ENCODE measurements at regions not wholly inside any gene's neighbourhood (a gene's known extent, or its start where the extent isn't known, plus 50 kb on each side); places are given as distances from the start of the nearest gene placed in this dataset.

- TF ChIP-seq, protein P1, sequence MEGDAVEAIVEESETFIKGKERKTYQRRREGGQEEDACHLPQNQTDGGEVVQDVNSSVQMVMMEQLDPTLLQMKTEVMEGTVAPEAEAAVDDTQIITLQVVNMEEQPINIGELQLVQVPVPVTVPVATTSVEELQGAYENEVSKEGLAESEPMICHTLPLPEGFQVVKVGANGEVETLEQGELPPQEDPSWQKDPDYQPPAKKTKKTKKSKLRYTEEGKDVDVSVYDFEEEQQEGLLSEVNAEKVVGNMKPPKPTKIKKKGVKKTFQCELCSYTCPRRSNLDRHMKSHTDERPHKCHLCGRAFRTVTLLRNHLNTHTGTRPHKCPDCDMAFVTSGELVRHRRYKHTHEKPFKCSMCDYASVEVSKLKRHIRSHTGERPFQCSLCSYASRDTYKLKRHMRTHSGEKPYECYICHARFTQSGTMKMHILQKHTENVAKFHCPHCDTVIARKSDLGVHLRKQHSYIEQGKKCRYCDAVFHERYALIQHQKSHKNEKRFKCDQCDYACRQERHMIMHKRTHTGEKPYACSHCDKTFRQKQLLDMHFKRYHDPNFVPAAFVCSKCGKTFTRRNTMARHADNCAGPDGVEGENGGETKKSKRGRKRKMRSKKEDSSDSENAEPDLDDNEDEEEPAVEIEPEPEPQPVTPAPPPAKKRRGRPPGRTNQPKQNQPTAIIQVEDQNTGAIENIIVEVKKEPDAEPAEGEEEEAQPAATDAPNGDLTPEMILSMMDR (IDR thresholded peaks at IDR 0.05; ENCODE audit: low read depth, low read length): no peak
- DNase-seq (ENCODE audit: extremely low read depth, low read depth): no peak
Measured at GRCh38 chr4:35216636-35217035, 1027.7 kb downstream of the ARAP2 start.

GRCh38 chr4:35217331-35217730, 1027.0 kb downstream of the ARAP2 start:
- TF ChIP-seq, protein P1 (IDR thresholded peaks at IDR 0.05; ENCODE audit: low read depth, low read length): no peak

DNA sequence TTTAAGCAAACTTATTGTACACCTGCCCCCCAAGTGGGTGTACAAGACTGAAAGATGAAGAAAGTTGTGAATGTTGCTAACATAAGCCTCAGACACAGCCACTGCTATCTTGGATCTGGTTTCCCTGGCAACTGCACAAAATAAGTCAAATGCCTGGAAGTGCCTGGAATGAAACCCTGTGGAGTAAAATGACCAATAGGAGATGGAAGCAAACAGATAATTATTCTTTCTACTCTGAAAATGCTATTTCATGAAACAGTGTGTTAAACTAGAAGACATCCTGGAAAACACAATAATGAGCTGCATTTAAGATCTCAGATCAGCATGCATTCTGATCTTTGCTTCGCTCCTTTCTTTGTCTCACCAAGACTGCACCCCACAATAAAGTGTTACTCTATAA, 1016.0 kb downstream of the ARAP2 start:
- TF ChIP-seq, protein P1 (IDR thresholded peaks at IDR 0.05; ENCODE audit: low read depth, low read length): no peak
- DNase-seq (ENCODE audit: extremely low read depth, low read depth): no peak

More at GRCh38 chr4:35217331-35217730, 1027.0 kb downstream of the ARAP2 start:
- no peak for DNase-seq (ENCODE audit: extremely low read depth, low read depth)

GRCh38 chr4:35229021-35229420, 1015.3 kb downstream of the ARAP2 start:
- no peak for DNase-seq (ENCODE audit: extremely low read depth, low read depth)
- TF ChIP-seq, protein P1 (IDR thresholded peaks at IDR 0.05; ENCODE audit: low read depth, low read length): no peak

DNA sequence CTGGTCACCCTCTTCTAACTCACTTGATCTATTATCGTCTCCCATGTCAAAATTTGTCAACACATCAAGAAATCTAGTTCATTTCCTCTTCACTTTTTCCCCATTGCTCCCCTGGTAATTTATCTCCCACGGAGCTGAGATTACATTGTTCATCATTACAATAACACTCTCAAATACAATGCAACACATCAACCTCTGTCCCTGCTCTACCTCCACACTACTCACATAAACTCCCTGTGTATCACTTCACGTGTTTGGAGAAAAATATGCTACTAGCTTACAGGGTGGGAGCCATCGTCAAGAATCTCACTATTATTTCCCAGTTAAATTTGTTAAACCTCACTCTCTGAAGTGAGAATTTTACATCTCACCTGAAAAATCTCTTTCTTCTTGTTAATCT, 1006.4 kb downstream of the ARAP2 start:
- TF ChIP-seq, protein P1 (IDR thresholded peaks at IDR 0.05; ENCODE audit: low read depth, low read length): no peak
- DNase-seq (ENCODE audit: extremely low read depth, low read depth): no peak

- TF ChIP-seq, protein P1 (IDR thresholded peaks at IDR 0.05; ENCODE audit: low read depth, low read length): no peak
- no peak for DNase-seq (ENCODE audit: extremely low read depth, low read depth)
Measured at GRCh38 chr4:35238793-35239192, 1005.5 kb downstream of the ARAP2 start.

GRCh38 chr4:35246493-35246892, 997.8 kb downstream of the ARAP2 start:
- DNase-seq (ENCODE audit: extremely low read depth, low read depth): no peak
- TF ChIP-seq, protein P1 (IDR thresholded peaks at IDR 0.05; ENCODE audit: low read depth, low read length): no peak
